ENCODE measurements at regions not wholly inside any gene's neighbourhood (a gene's known extent, or its start where the extent isn't known, plus 50 kb on each side); places are given as distances from the start of the nearest gene placed in this dataset.

DNA sequence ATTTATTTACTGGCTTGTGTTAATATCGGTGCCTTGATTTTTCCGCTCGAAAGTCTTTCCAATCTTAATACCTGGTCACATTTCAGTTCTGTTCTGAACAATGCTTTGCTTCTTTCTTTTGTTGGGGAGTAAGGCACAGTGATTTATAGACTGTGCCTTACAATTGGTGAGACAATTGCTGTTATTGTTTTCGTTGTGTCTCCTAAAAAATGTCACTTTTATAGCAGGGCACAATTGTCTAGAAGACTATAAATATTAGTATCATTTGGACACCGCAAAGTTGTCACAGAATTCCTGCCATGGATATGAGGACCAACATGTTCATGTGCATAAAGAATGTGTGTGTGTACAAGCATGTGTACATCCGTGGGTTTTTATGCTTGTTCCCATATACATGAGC, 231.9 kb downstream of the INSIG2 start:
- TF ChIP-seq, protein P1, sequence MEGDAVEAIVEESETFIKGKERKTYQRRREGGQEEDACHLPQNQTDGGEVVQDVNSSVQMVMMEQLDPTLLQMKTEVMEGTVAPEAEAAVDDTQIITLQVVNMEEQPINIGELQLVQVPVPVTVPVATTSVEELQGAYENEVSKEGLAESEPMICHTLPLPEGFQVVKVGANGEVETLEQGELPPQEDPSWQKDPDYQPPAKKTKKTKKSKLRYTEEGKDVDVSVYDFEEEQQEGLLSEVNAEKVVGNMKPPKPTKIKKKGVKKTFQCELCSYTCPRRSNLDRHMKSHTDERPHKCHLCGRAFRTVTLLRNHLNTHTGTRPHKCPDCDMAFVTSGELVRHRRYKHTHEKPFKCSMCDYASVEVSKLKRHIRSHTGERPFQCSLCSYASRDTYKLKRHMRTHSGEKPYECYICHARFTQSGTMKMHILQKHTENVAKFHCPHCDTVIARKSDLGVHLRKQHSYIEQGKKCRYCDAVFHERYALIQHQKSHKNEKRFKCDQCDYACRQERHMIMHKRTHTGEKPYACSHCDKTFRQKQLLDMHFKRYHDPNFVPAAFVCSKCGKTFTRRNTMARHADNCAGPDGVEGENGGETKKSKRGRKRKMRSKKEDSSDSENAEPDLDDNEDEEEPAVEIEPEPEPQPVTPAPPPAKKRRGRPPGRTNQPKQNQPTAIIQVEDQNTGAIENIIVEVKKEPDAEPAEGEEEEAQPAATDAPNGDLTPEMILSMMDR (IDR thresholded peaks at IDR 0.05): no peak
- TF ChIP-seq POLR2A (IDR thresholded peaks at IDR 0.05): no peak
